ENCODE measurements at regions not wholly inside any gene's neighbourhood (a gene's known extent, or its start where the extent isn't known, plus 50 kb on each side); places are given as distances from the start of the nearest gene placed in this dataset.

- FAIRE-seq = no peak
- Histone ChIP-seq H4K5ac (ENCODE audit: insufficient read length, low read depth, low read length) (no peak overlapping the region), H2BK5ac (ENCODE audit: low read depth, low read length) (no peak overlapping the region), H3K9ac (replicated peaks in 1 of 4; ENCODE audit: extremely low read depth in 1 of 4, low read depth in 3 of 4, low read length in 3 of 4) (no peak overlapping the region), H3K36me3 (ENCODE audit: control insufficient read depth in 2 of 4, insufficient read depth in 4 of 4, low read length in 3 of 4) (no peaks in the 10 kb centered on the region), H4K91ac (replicated peaks; ENCODE audit: insufficient read length, low read length) (no peak overlapping the region), H3K9me3 (ENCODE audit: insufficient read depth in 2 of 2, low read depth in 1 of 2, low read length in 1 of 2) (no peaks in the 10 kb centered on the region), H3K27me3 (replicated peaks in 1 of 4; ENCODE audit: control insufficient read depth in 3 of 4, extremely low read depth in 1 of 4, insufficient read depth in 3 of 4, low read length in 3 of 4) (peaks cover 0 to 1% (median 0%) of the 10 kb centered on the region in 4 experiments; a peak in 1 of 7 replicates), H3K14ac (ENCODE audit: insufficient read length) (no peak overlapping the region), H2BK15ac (ENCODE audit: low read length) (no peak overlapping the region), H4K8ac (ENCODE audit: extremely low read depth, insufficient read depth, low read length) (no peak overlapping the region), H3K4me3 (ENCODE audit: extremely low read depth in 1 of 4, insufficient read depth in 2 of 4, low read depth in 3 of 4, low read length in 4 of 4) (no peak overlapping the region), H3K23me2 (ENCODE audit: low read depth, low read length) (no peaks in the 10 kb centered on the region), H2AK5ac (ENCODE audit: low read depth, low read length) (no peak overlapping the region), H2BK120ac (replicated peaks; ENCODE audit: low read depth, low read length) (no peak overlapping the region), H3K27ac (ENCODE audit: low read depth, low read length) (no peak overlapping the region), H2AFZ (ENCODE audit: low read length) (no peak overlapping the region), H3K79me2 (ENCODE audit: control insufficient read depth in 1 of 2, insufficient read depth in 2 of 2, low read length in 2 of 2) (no peaks in the 10 kb centered on the region), H2BK12ac (ENCODE audit: low read depth, low read length) (no peak overlapping the region), H3K56ac (replicated peaks; ENCODE audit: insufficient read length, low read depth, low read length) (no peak overlapping the region), H3K18ac (ENCODE audit: extremely low read depth, low read length) (no peak overlapping the region), H3K4me2 (ENCODE audit: insufficient read depth in 1 of 2, low read depth in 2 of 2, low read length in 2 of 2) (no peak overlapping the region), H3K23ac (ENCODE audit: insufficient read length) (no peak overlapping the region), H3K4me1 (replicated peaks in 1 of 4; ENCODE audit: control insufficient read depth in 3 of 4, insufficient read depth in 4 of 4, low read length in 3 of 4) (no peaks in the 10 kb centered on the region), H4K20me1 (replicated peaks in 1 of 2; ENCODE audit: control insufficient read depth in 1 of 2, insufficient read depth in 2 of 2, low read length in 2 of 2) (no peaks in the 10 kb centered on the region), H3K4ac (replicated peaks; ENCODE audit: insufficient read length, low read depth, low read length) (no peak overlapping the region), H2BK20ac (ENCODE audit: low read length) (no peak overlapping the region), H3K79me1 (ENCODE audit: low read depth, low read length) (no peaks in the 10 kb centered on the region)
- WGBS, 2 experiments (ENCODE audit: extremely low coverage in 1 of 2, insufficient coverage in 1 of 2, insufficient read length in 1 of 2, insufficient replicate concordance in 2 of 2, low coverage in 1 of 2, low lambda C conversion rate in 2 of 2, missing lambda C conversion rate in 1 of 2) = 5% methylated on average over 1 of the region's 1 CpG; no CpG with 5 or more reads in 1 of the 2 experiments
- TF ChIP-seq RFX5 (IDR thresholded peaks at IDR 0.05; ENCODE audit: borderline replicate concordance, low read depth, low read length) (no peak), HDAC6 (IDR thresholded peaks at IDR 0.05; ENCODE audit: low read depth, low read length) (no peak)
- DNase-seq (ENCODE audit: low read depth in 1 of 2, low spot score in 2 of 2) = no peak
- CTCF ChIA-PET (ENCODE audit: partially characterized antibody) = interaction anchor here (2.9 kb wide), 1 partner anchor 16 kb away, joined by 10 read pairs; no protein-coding TSS in a partner anchor
- POLR2A ChIA-PET (ENCODE audit: partially characterized antibody) = no interaction called here
Measured at GRCh38 chr1:219050822-219051125, 122.9 kb upstream of the LYPLAL1 start.
